Parathyroid adenoma (tissue), 2 donors: ENCODE measurements at regions not wholly inside any gene's neighbourhood (a gene's known extent, or its start where the extent isn't known, plus 50 kb on each side); places are given as distances from the start of the nearest gene placed in this dataset.

Experiments
- H2AFZ ChIP-seq: fragments of 300-600 bp; sonication (generic); one replicate; pipeline ENCODE4 v1.7.0; 2017; ENCODE audit warnings: antibody characterized with exemption, mild to moderate bottlenecking
- H3K27ac ChIP-seq: fragments of 300-600 bp; sonication (generic); one replicate; pipeline ENCODE4 v1.7.0; 2017
- H3K27me3 ChIP-seq: fragments of 300-600 bp; sonication (generic); one replicate; pipeline ENCODE4 v1.7.0; 2017; ENCODE audit warnings: low read length; ENCODE audit not compliant: control insufficient read depth, insufficient read depth
- H3K36me3 ChIP-seq: fragments of 300-600 bp; sonication (generic); one replicate; pipeline ENCODE4 v1.7.0; 2017; ENCODE audit warnings: low read length; ENCODE audit not compliant: control insufficient read depth, insufficient read depth
- H3K4me1 ChIP-seq: fragments of 300-600 bp; sonication (generic); one replicate; pipeline ENCODE4 v1.7.0; 2017; ENCODE audit warnings: control low read depth
- H3K4me2 ChIP-seq: fragments of 300-600 bp; sonication (generic); one replicate; pipeline ENCODE4 v1.7.0; 2017; ENCODE audit warnings: low read length
- H3K4me3 ChIP-seq: fragments of 300-600 bp; sonication (generic); one replicate; pipeline ENCODE4 v1.7.0; 2017; ENCODE audit warnings: low read depth, low read length
- H3K79me2 ChIP-seq: fragments of 300-600 bp; sonication (generic); one replicate; pipeline ENCODE4 v1.7.0; 2017; ENCODE audit warnings: control low read depth
- H3K9ac ChIP-seq: fragments of 300-600 bp; sonication (generic); one replicate; pipeline ENCODE4 v1.7.0; 2017; ENCODE audit warnings: mild to moderate bottlenecking
- H3K9me3 ChIP-seq: fragments of 300-600 bp; sonication (generic); one replicate; pipeline ENCODE4 v1.7.0; 2017; ENCODE audit warnings: low read length; ENCODE audit not compliant: control insufficient read depth
- TF ChIP-seq, protein P1 (sequence below): fragments of 300-600 bp; sonication (generic); IDR thresholded peaks from one replicate; pipeline ENCODE4 v1.7.0; 2017; ENCODE audit warnings: antibody characterized with exemption, mild to moderate bottlenecking
- donor health status: primary hyperparathyroidism.

DNA sequence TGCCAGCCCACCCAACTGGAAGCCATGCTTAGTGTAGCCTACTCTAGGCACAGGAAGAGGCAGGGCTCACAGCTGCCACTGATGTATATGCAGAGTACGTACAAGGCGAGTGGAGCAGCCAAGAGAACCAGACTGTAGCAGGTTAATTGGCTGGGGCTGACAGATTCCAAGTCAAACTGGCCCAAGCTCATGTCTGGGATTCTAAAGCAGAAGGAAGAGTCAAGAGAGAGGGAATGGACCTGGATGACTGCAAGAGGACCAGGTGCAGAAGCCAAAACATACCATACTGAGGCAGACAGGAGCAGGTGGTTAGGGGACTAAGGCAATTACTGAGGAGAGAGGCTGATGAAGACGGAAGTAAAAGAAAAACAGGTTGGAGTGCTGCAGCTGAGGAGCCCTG, 51.3 kb upstream of the LRRN2 start:
- no peak overlapping the region for H3K9ac ChIP-seq
- no peak overlapping the region for H3K4me3 ChIP-seq
- TF ChIP-seq, protein P1, sequence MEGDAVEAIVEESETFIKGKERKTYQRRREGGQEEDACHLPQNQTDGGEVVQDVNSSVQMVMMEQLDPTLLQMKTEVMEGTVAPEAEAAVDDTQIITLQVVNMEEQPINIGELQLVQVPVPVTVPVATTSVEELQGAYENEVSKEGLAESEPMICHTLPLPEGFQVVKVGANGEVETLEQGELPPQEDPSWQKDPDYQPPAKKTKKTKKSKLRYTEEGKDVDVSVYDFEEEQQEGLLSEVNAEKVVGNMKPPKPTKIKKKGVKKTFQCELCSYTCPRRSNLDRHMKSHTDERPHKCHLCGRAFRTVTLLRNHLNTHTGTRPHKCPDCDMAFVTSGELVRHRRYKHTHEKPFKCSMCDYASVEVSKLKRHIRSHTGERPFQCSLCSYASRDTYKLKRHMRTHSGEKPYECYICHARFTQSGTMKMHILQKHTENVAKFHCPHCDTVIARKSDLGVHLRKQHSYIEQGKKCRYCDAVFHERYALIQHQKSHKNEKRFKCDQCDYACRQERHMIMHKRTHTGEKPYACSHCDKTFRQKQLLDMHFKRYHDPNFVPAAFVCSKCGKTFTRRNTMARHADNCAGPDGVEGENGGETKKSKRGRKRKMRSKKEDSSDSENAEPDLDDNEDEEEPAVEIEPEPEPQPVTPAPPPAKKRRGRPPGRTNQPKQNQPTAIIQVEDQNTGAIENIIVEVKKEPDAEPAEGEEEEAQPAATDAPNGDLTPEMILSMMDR = no peak
- no peaks in the 10 kb centered on the region for H3K36me3 ChIP-seq
- no peaks in the 10 kb centered on the region for H3K79me2 ChIP-seq
- H3K27ac ChIP-seq = no peak overlapping the region
- H3K4me2 ChIP-seq = no peak overlapping the region
- no peaks in the 10 kb centered on the region for H3K9me3 ChIP-seq
- no peak overlapping the region for H2AFZ ChIP-seq
- no peaks in the 10 kb centered on the region for H3K4me1 ChIP-seq
- H3K27me3 ChIP-seq = no peaks in the 10 kb centered on the region

- Histone ChIP-seq H3K9me3 (no peaks in the 10 kb centered on the region), H3K9ac (no peak overlapping the region), H3K4me2 (no peak overlapping the region), H3K4me3 (no peak overlapping the region), H3K27me3 (no peaks in the 10 kb centered on the region), H2AFZ (no peak overlapping the region), H3K27ac (no peak overlapping the region), H3K79me2 (no peaks in the 10 kb centered on the region), H3K36me3 (no peaks in the 10 kb centered on the region), H3K4me1 (no peaks in the 10 kb centered on the region)
- TF ChIP-seq, protein P1 = no peak
Measured at GRCh38 chr1:204738506-204738905, 53.0 kb upstream of the LRRN2 start.

DNA sequence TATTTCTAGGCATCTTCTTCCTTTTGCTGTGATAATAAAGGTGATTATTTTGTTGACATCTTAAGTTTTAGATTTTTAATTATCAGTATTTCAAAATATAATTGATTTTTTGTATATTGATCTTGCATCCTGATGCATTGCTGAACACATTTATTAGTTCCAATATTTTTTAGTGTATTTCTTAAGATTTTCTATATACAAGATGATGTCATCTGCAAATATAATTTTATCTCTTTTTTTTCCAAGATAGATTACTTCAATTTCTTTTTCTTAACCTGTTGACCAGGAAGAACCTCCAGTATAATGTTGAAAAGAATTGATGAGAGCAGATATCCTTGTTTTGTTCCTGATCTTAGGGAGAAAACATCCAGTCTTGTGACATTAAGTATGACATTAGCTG, 54.8 kb upstream of the LRRN2 start:
- H3K36me3 ChIP-seq = no peaks in the 10 kb centered on the region

GRCh38 chr1:204741440-204741839, 55.9 kb upstream of the LRRN2 start:
- Histone ChIP-seq H3K9ac (no peak overlapping the region), H3K27ac (no peak overlapping the region), H3K79me2 (no peaks in the 10 kb centered on the region), H3K4me2 (no peak overlapping the region), H3K36me3 (no peaks in the 10 kb centered on the region), H3K27me3 (no peaks in the 10 kb centered on the region), H3K4me3 (no peak overlapping the region), H2AFZ (no peak overlapping the region), H3K4me1 (no peaks in the 10 kb centered on the region), H3K9me3 (no peaks in the 10 kb centered on the region)
- TF ChIP-seq, protein P1 = no peak

More for the DNA sequence above, 54.8 kb upstream of the LRRN2 start:
- Histone ChIP-seq H3K27ac (no peak overlapping the region), H3K9ac (no peak overlapping the region), H3K4me1 (no peaks in the 10 kb centered on the region), H3K27me3 (no peaks in the 10 kb centered on the region), H3K4me3 (no peak overlapping the region), H3K4me2 (no peak overlapping the region), H3K79me2 (no peaks in the 10 kb centered on the region), H3K9me3 (no peaks in the 10 kb centered on the region), H2AFZ (no peak overlapping the region)
- TF ChIP-seq, protein P1 = no peak

DNA sequence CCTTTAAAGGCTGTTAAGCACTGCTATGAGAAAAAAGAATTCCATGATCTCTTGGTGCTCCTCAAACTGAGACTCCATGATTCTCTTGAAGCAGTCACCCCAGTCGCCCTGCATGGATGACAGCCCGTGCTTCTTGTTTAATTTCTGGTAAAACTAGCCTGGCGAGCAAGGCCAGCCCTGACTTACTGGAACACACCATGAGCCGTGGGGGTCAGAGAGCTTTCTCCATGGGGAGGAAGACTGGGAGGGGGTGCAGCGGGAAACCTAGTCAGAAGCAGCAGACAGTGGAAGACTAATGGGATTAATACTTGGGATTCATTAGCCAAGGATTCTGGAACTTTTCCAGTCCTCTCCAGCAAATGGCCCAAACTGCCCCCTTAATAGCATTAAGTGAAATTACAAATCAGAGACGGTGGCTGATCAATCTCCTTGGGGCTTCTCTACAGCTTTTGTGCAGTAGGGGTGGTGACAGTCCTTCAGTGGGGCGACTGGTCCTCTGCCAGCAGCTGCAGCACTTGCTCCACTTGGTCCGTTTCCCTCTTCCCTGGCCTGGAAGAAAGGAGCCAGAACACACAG, 57.2 kb upstream of the LRRN2 start:
- no peak overlapping the region for H3K4me2 ChIP-seq
- H3K9ac ChIP-seq = no peak overlapping the region
- H3K27ac ChIP-seq = no peak overlapping the region
- TF ChIP-seq, protein P1 = no peak
- no peaks in the 10 kb centered on the region for H3K27me3 ChIP-seq
- no peaks in the 10 kb centered on the region for H3K79me2 ChIP-seq
- no peaks in the 10 kb centered on the region for H3K4me1 ChIP-seq
- H3K9me3 ChIP-seq = no peaks in the 10 kb centered on the region
- no peaks in the 10 kb centered on the region for H3K36me3 ChIP-seq
- H2AFZ ChIP-seq = no peak overlapping the region
- H3K4me3 ChIP-seq = no peak overlapping the region
